GM11168 (cell line): ENCODE measurements at regions not wholly inside any gene's neighbourhood (a gene's known extent, or its start where the extent isn't known, plus 50 kb on each side); places are given as distances from the start of the nearest gene placed in this dataset.

Source experiments
- in situ Hi-C: fragments of 300-500 bp; cut with MboI; formaldehyde crosslinking; loops from one replicate; pipeline ENCODE4 v1.12.0; 2022; ENCODE audit warnings: low sequenced_read_pairs; ENCODE audit not compliant: unreplicated experiment

- in situ Hi-C loops: no loop called here
These were observed 92.5 kb downstream of the IRX2 start for GRCh38 chr5:2658881-2659470.

- in situ Hi-C loops: no loop called here
These were observed 93.0 kb downstream of the IRX2 start for GRCh38 chr5:2658447-2658846.

GRCh38 chr5:2657151-2657550, 94.3 kb downstream of the IRX2 start:
- in situ Hi-C loops: no loop called here

GRCh38 chr5:2656206-2656605, 95.3 kb downstream of the IRX2 start:
- in situ Hi-C loops: no loop called here

GRCh38 chr5:2653991-2654390, 97.5 kb downstream of the IRX2 start:
- in situ Hi-C loops: no loop called here

- in situ Hi-C loops: no loop called here
These were observed 100.4 kb downstream of the IRX2 start for GRCh38 chr5:2651116-2651515.

GRCh38 chr5:2642684-2643345, 108.7 kb downstream of the IRX2 start:
- in situ Hi-C loops: no loop called here

GRCh38 chr5:2640717-2641116, 110.8 kb downstream of the IRX2 start:
- in situ Hi-C loops: no loop called here

GRCh38 chr5:2639425-2639824, 112.1 kb downstream of the IRX2 start:
- in situ Hi-C loops: no loop called here

GRCh38 chr5:2634399-2635176, 116.9 kb downstream of the IRX2 start:
- in situ Hi-C loops: no loop called here

GRCh38 chr5:2633992-2634391, 117.5 kb downstream of the IRX2 start:
- in situ Hi-C loops: no loop called here

- in situ Hi-C loops: no loop called here
These were observed 119.7 kb downstream of the IRX2 start for GRCh38 chr5:2631758-2632157.

GRCh38 chr5:2629045-2629444, 122.4 kb downstream of the IRX2 start:
- in situ Hi-C loops: no loop called here

GRCh38 chr5:2627867-2628266, 123.6 kb downstream of the IRX2 start:
- in situ Hi-C loops: no loop called here

- in situ Hi-C loops: no loop called here
These were observed 124.9 kb downstream of the IRX2 start for GRCh38 chr5:2626572-2626971.

GRCh38 chr5:2622866-2623265, 128.6 kb downstream of the IRX2 start:
- in situ Hi-C loops: no loop called here

- in situ Hi-C loops: no loop called here
These were observed 129.8 kb downstream of the IRX2 start for GRCh38 chr5:2621631-2622030.

GRCh38 chr5:2619216-2619615, 132.3 kb downstream of the IRX2 start:
- in situ Hi-C loops: no loop called here

- in situ Hi-C loops: no loop called here
These were observed 134.0 kb downstream of the IRX2 start for GRCh38 chr5:2617461-2617860.

- in situ Hi-C loops: no loop called here
These were observed 135.6 kb downstream of the IRX2 start for GRCh38 chr5:2615917-2616316.

- in situ Hi-C loops: no loop called here
These were observed 136.9 kb downstream of the IRX2 start for GRCh38 chr5:2614571-2614970.

GRCh38 chr5:2611659-2612058, 139.8 kb downstream of the IRX2 start:
- in situ Hi-C loops: no loop called here
